Breast epithelium (tissue), 4 donors: ENCODE measurements at regions not wholly inside any gene's neighbourhood (a gene's known extent, or its start where the extent isn't known, plus 50 kb on each side); places are given as distances from the start of the nearest gene placed in this dataset.

Experiments
- DNase-seq, 2 donors: peaks; one replicate each; pipeline ENCODE4 v3.0.0-alpha.2; 2019; ENCODE audit warnings: low spot score in 2 of 2
- H3K27ac ChIP-seq, 2 donors: fragments of 200-600 bp; sonication (generic) in 1 of 2; one replicate each; pipeline ENCODE4 v1.5.1; 2016 to 2019; ENCODE audit warnings: mild to moderate bottlenecking in 1 of 2
- H3K27me3 ChIP-seq, 2 donors: fragments of 200-600 bp; sonication (generic) in 1 of 2; one replicate each; pipeline versions ENCODE4 v1.5.1 to v1.6.0; 2017 to 2019; ENCODE audit warnings: control low read depth in 1 of 2, mild to moderate bottlenecking in 1 of 2
- H3K36me3 ChIP-seq: fragments of 200-600 bp; one replicate; pipeline ENCODE4 v1.5.1; 2019
- H3K4me1 ChIP-seq, 2 donors: fragments of 200-600 bp; sonication (generic); one replicate each; pipeline ENCODE4 v1.5.1; 2016 to 2019; ENCODE audit warnings: control low read depth in 1 of 2
- H3K4me3 ChIP-seq, 3 donors: fragments of 200-600 bp; sonication (generic); 1 replicate in 2 of 3; 2 replicates in 1 of 3; pipeline ENCODE4 v1.5.1; 2016 to 2019; ENCODE audit warnings: mild to moderate bottlenecking in 3 of 3, moderate library complexity in 2 of 3
- H3K9me3 ChIP-seq, 2 donors: fragments of 200-600 bp; sonication (generic) in 1 of 2; one replicate each; pipeline ENCODE4 v1.5.1; 2016 to 2019; ENCODE audit warnings: control low read depth in 1 of 2
- POLR2A ChIP-seq: fragments of 450-650 bp; IDR thresholded peaks from one replicate; pipeline ENCODE4 v1.6.1; 2016; ENCODE audit warnings: antibody characterized with exemption, mild to moderate bottlenecking, moderate library complexity
- POLR2AphosphoS5 ChIP-seq, 3 donors: sonication (generic); formaldehyde crosslinking; IDR thresholded peaks; one replicate each; pipeline ENCODE4 v1.6.1; 2017; ENCODE audit warnings: antibody characterized with exemption in 3 of 3
- intact Hi-C: fragments of 100-400 bp; cut with DNase I; formaldehyde crosslinking; loops from one replicate; pipeline ENCODE4 v1.15.1; 2023; ENCODE audit warnings: low total_unique reads
- TF ChIP-seq, protein P1 (sequence below), 3 donors: fragments of 450-650 bp; IDR thresholded peaks; one replicate each; pipeline ENCODE4 v1.5.1; 2016 to 2017; ENCODE audit warnings: antibody characterized with exemption in 3 of 3, mild to moderate bottlenecking in 3 of 3, moderate library complexity in 3 of 3

DNA sequence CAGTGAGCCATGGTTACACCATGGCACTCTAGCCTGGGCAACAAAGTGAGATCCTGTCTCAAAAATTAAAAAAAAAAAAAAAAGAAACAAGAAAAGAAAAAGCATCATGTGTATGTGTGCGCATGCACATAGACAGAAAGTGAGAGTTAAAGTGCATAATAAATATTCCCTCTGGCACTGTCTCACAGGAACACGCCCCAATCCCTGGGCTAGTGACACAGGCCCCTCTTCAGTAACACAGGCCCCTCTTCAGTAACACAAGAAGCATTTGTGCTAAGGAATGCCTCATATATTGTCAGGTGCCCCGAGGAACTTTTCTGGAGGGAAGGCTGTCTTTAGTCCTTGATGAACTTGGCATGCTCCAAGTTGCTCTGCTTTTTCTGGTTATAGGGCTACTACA lies 57.5 kb downstream of the RPL27A start:
- no peaks in the 10 kb centered on the region for H3K27me3 ChIP-seq
- TF ChIP-seq, protein P1, sequence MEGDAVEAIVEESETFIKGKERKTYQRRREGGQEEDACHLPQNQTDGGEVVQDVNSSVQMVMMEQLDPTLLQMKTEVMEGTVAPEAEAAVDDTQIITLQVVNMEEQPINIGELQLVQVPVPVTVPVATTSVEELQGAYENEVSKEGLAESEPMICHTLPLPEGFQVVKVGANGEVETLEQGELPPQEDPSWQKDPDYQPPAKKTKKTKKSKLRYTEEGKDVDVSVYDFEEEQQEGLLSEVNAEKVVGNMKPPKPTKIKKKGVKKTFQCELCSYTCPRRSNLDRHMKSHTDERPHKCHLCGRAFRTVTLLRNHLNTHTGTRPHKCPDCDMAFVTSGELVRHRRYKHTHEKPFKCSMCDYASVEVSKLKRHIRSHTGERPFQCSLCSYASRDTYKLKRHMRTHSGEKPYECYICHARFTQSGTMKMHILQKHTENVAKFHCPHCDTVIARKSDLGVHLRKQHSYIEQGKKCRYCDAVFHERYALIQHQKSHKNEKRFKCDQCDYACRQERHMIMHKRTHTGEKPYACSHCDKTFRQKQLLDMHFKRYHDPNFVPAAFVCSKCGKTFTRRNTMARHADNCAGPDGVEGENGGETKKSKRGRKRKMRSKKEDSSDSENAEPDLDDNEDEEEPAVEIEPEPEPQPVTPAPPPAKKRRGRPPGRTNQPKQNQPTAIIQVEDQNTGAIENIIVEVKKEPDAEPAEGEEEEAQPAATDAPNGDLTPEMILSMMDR (IDR thresholded peaks at IDR 0.05): no peak
- no peak for TF ChIP-seq POLR2A
- no peak for TF ChIP-seq POLR2AphosphoS5 (IDR thresholded peaks at IDR 0.05)
- DNase-seq: no peak
- no peaks in the 10 kb centered on the region for H3K36me3 ChIP-seq
- H3K27ac ChIP-seq: no peak overlapping the region
- no peaks in the 10 kb centered on the region for H3K4me1 ChIP-seq
- H3K4me3 ChIP-seq: no peak overlapping the region
- intact Hi-C loops: no loop called here
- H3K9me3 ChIP-seq: no peaks in the 10 kb centered on the region

GRCh38 chr11:8744423-8744822 lies 61.8 kb downstream of the RPL27A start:
- Histone ChIP-seq H3K27me3 (no peaks in the 10 kb centered on the region), H3K27ac (no peak overlapping the region), H3K4me3 (no peak overlapping the region), H3K9me3 (no peaks in the 10 kb centered on the region), H3K36me3 (no peaks in the 10 kb centered on the region), H3K4me1 (no peaks in the 10 kb centered on the region)
- no peak for TF ChIP-seq POLR2A
- TF ChIP-seq POLR2AphosphoS5 (IDR thresholded peaks at IDR 0.05): no peak
- TF ChIP-seq, protein P1 (IDR thresholded peaks at IDR 0.05): no peak
- intact Hi-C loops: no loop called here
- no peak for DNase-seq

DNA sequence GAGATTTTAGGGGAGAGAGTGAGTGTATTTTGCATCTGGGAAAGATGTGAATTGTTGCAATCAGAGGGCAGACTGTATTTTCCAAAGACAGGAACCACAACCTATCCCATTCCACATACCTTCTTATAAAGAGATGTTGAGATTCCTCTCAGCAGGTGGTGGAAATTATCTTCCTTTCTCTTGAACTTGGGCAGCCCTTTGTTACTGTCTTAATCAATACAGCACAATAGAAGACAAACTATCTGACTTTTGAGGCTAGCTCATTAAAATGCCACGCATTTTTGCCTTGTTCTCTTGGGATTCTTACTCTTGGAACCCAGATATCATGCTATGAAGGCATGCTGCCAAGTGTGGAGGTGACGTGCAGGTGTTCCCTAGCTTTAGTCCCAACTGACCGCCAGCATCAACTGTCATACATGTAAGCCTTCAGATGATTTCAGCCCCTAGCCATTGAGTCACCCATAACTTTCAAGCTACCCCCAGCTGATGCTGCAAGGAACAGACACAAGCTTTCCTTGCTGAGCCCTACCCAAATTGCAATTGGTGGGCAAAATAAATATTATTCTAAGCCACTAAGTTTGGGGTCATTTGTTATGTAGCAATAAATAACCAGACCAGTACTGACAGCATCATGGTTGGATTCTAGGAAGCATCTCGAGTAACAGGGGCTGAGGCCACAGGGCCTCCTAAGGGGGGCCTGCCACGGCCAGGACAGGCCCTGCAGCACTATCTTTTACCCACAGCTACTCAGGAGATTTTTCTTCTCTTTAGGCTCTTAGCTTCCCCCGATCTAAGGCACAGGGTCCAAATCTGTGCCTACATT lies 63.0 kb downstream of the RPL27A start:
- intact Hi-C loops: no loop called here
- H3K9me3 ChIP-seq: no peaks in the 10 kb centered on the region
- TF ChIP-seq POLR2AphosphoS5 (IDR thresholded peaks at IDR 0.05) (no peak), POLR2A (no peak)
- TF ChIP-seq, protein P1 (IDR thresholded peaks at IDR 0.05): no peak
- peak overlapping the region in 1 of 2 donors; percentile 25 for H3K27ac ChIP-seq
- H3K4me3 ChIP-seq: no peak overlapping the region
- no peaks in the 10 kb centered on the region for H3K27me3 ChIP-seq
- no peaks in the 10 kb centered on the region for H3K4me1 ChIP-seq
- no peak for DNase-seq
- H3K36me3 ChIP-seq: no peaks in the 10 kb centered on the region

DNA sequence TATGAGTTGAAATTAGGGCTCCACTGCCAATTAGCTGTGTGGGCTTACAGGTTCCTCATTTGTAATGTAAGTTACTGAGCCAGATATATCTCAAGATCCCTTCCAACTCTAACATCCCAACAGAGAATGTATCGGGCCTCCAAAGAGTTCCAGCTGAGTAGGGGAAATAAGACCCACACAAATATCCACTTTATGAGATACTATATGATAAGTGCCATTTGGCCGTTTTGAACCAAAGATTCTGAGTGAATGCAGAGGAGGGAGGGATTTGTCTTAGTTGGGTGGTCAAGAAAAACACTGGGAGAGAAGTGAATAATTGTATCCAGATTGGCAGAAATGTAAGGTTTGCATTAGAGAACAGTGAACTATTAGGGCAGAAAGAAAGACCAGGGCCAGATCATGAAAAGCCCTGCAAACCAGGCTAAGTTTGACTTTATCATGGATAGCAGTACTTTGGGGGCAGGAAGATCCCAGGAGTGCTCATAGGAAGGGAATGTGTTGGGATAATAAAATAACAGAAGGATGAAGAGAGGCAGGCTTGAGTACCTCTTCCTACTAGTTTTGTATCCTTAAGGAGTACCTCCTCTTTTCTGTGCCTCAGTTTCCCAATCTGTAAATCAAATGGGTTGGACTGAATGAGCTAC lies 63.9 kb downstream of the RPL27A start:
- Histone ChIP-seq H3K9me3 (no peaks in the 10 kb centered on the region), H3K36me3 (no peaks in the 10 kb centered on the region), H3K27me3 (no peaks in the 10 kb centered on the region), H3K4me3 (no peak overlapping the region), H3K4me1 (no peaks in the 10 kb centered on the region), H3K27ac (no peak overlapping the region)
- intact Hi-C loops: no loop called here
- TF ChIP-seq POLR2AphosphoS5 (IDR thresholded peaks at IDR 0.05): no peak
- no peak for TF ChIP-seq POLR2A
- TF ChIP-seq, protein P1 (IDR thresholded peaks at IDR 0.05): no peak
- DNase-seq: no peak

- no peaks in the 10 kb centered on the region for H3K27me3 ChIP-seq
- H3K27ac ChIP-seq: no peak overlapping the region
- H3K4me3 ChIP-seq: no peak overlapping the region
- H3K9me3 ChIP-seq: no peaks in the 10 kb centered on the region
- intact Hi-C loops: no loop called here
- DNase-seq: no peak
- H3K36me3 ChIP-seq: no peaks in the 10 kb centered on the region
- H3K4me1 ChIP-seq: no peaks in the 10 kb centered on the region
- TF ChIP-seq POLR2A: no peak
Measured at GRCh38 chr11:8747173-8747572, 64.6 kb downstream of the RPL27A start.
